ENCODE measurements at regions not wholly inside any gene's neighbourhood (a gene's known extent, or its start where the extent isn't known, plus 50 kb on each side); places are given as distances from the start of the nearest gene placed in this dataset.

GRCh38 chr2:161085149-161085548, 75.1 kb upstream of the TANK start:
- no peak for TF ChIP-seq CTCF (IDR thresholded peaks at IDR 0.05; ENCODE audit: control extremely low read depth, extremely low read depth)
- DNase-seq (no peak), ATAC-seq (ENCODE audit: insufficient read depth, low FRiP score) (no peak)
- Histone ChIP-seq H3K36me3 (ENCODE audit: control insufficient read depth in 4 of 4, insufficient read depth in 4 of 4, low read length in 4 of 4) (no peaks in the 10 kb centered on the region), H3K9me3 (ENCODE audit: control insufficient read depth in 4 of 4, insufficient read depth in 3 of 4, low read length in 3 of 4) (no peaks in the 10 kb centered on the region), H3K9ac (ENCODE audit: insufficient read depth in 1 of 2, low read length in 2 of 2) (no peak overlapping the region), H3K4me3 (no peak overlapping the region), H3K27me3 (ENCODE audit: control insufficient read depth in 3 of 3, insufficient read depth in 3 of 3, low read length in 2 of 3) (no peaks in the 10 kb centered on the region), H3K4me1 (ENCODE audit: control insufficient read depth in 5 of 5, insufficient read depth in 5 of 5, low read length in 5 of 5) (no peaks in the 10 kb centered on the region), H3K27ac (ENCODE audit: low read depth in 1 of 2, low read length in 1 of 2) (no peak overlapping the region)
- WGBS, 2 donors: 63 to 71% methylated on average over 2 of the region's 2 CpGs

GRCh38 chr2:161088658-161089350, 71.4 kb upstream of the TANK start:
- TF ChIP-seq CTCF (IDR thresholded peaks at IDR 0.05; ENCODE audit: control extremely low read depth, extremely low read depth): no peak
- ATAC-seq (ENCODE audit: insufficient read depth, low FRiP score) (no peak), DNase-seq (no peak)
- Histone ChIP-seq H3K9me3 (ENCODE audit: control insufficient read depth in 4 of 4, insufficient read depth in 3 of 4, low read length in 3 of 4) (no peaks in the 10 kb centered on the region), H3K9ac (ENCODE audit: insufficient read depth in 1 of 2, low read length in 2 of 2) (no peak overlapping the region), H3K27ac (ENCODE audit: low read depth in 1 of 2, low read length in 1 of 2) (no peak overlapping the region), H3K27me3 (ENCODE audit: control insufficient read depth in 3 of 3, insufficient read depth in 3 of 3, low read length in 2 of 3) (no peaks in the 10 kb centered on the region), H3K4me3 (no peak overlapping the region), H3K36me3 (ENCODE audit: control insufficient read depth in 4 of 4, insufficient read depth in 4 of 4, low read length in 4 of 4) (no peaks in the 10 kb centered on the region), H3K4me1 (ENCODE audit: control insufficient read depth in 5 of 5, insufficient read depth in 5 of 5, low read length in 5 of 5) (no peaks in the 10 kb centered on the region)
- 92 to 94% methylated on average over 4 of the region's 4 CpGs for WGBS, 2 donors

GRCh38 chr2:161090411-161090810, 69.8 kb upstream of the TANK start:
- no peak for TF ChIP-seq CTCF (IDR thresholded peaks at IDR 0.05; ENCODE audit: control extremely low read depth, extremely low read depth)
- Histone ChIP-seq H3K36me3 (ENCODE audit: control insufficient read depth in 4 of 4, insufficient read depth in 4 of 4, low read length in 4 of 4) (no peaks in the 10 kb centered on the region), H3K9me3 (ENCODE audit: control insufficient read depth in 4 of 4, insufficient read depth in 3 of 4, low read length in 3 of 4) (no peaks in the 10 kb centered on the region), H3K9ac (ENCODE audit: insufficient read depth in 1 of 2, low read length in 2 of 2) (no peak overlapping the region), H3K27ac (ENCODE audit: low read depth in 1 of 2, low read length in 1 of 2) (no peak overlapping the region), H3K4me3 (no peak overlapping the region), H3K4me1 (ENCODE audit: control insufficient read depth in 5 of 5, insufficient read depth in 5 of 5, low read length in 5 of 5) (peaks cover 0 to 1% (median 0%) of the 10 kb centered on the region in 5 donors), H3K27me3 (ENCODE audit: control insufficient read depth in 3 of 3, insufficient read depth in 3 of 3, low read length in 2 of 3) (no peaks in the 10 kb centered on the region)
- 19 to 44% methylated on average over 5 of the region's 5 CpGs for WGBS, 2 donors
- ATAC-seq (ENCODE audit: insufficient read depth, low FRiP score): no peak
- peak in 1 of 3 donors; percentile 17 for DNase-seq

DNA sequence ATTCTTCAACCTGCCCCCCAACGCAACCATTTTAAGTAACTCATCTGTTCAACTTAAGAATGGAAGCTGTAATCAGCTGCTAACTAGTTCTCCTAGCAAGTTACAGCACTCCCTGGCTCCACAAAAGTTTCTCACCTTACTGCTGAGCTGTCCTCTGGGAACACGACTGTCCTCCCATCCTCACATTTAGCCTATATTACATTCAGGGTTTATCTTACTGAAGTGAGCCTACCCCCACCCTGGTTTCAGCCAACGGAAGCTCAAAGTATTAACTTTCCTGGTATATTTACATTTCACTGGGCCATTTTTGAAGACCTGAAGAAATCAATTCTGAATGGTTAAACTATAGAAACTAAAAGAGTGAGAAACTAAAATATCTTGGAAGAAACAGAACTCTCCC, 64.9 kb upstream of the TANK start:
- TF ChIP-seq CTCF (IDR thresholded peaks at IDR 0.05; ENCODE audit: control extremely low read depth, extremely low read depth): no peak
- H3K9me3 ChIP-seq (ENCODE audit: control insufficient read depth in 4 of 4, insufficient read depth in 3 of 4, low read length in 3 of 4): no peaks in the 10 kb centered on the region
- H3K27ac ChIP-seq (ENCODE audit: low read depth in 1 of 2, low read length in 1 of 2): no peak overlapping the region
- H3K36me3 ChIP-seq (ENCODE audit: control insufficient read depth in 4 of 4, insufficient read depth in 4 of 4, low read length in 4 of 4): no peaks in the 10 kb centered on the region
- ATAC-seq (ENCODE audit: insufficient read depth, low FRiP score) (no peak), DNase-seq (no peak)
- H3K4me1 ChIP-seq (ENCODE audit: control insufficient read depth in 5 of 5, insufficient read depth in 5 of 5, low read length in 5 of 5): peaks cover 0 to 10% (median 1%) of the 10 kb centered on the region in 5 donors
- no peaks in the 10 kb centered on the region for H3K27me3 ChIP-seq (ENCODE audit: control insufficient read depth in 3 of 3, insufficient read depth in 3 of 3, low read length in 2 of 3)
- no peak overlapping the region for H3K4me3 ChIP-seq
- no peak overlapping the region for H3K9ac ChIP-seq (ENCODE audit: insufficient read depth in 1 of 2, low read length in 2 of 2)
- WGBS, 2 donors: 80 to 84% methylated on average over 3 of the region's 3 CpGs
